NCI-H146 treated with DMSO at 0.1 percent for 48 hours (cell line): ENCODE measurements at regions not wholly inside any gene's neighbourhood (a gene's known extent, or its start where the extent isn't known, plus 50 kb on each side); places are given as distances from the start of the nearest gene placed in this dataset.
"Not testable (repeated sequence)": the region's sequence is repeated elsewhere in the genome, so short reads cannot be mapped to it uniquely, and the experiment has no call there.

Source experiments
- DNase-seq: peaks from one replicate; lab custom pipeline; 2025; ENCODE audit not compliant: unreplicated experiment; lab: John Stamatoyannopoulos, UW

GRCh38 chr1:83058327-83058726 lies 940.6 kb downstream of the TTLL7 start:
- no peak for DNase-seq

GRCh38 chr1:83055391-83056170 lies 943.4 kb downstream of the TTLL7 start:
- DNase-seq = no peak

- no peak for DNase-seq
Measured at GRCh38 chr1:83053446-83053845, 945.5 kb downstream of the TTLL7 start.

GRCh38 chr1:83052865-83053264 lies 946.1 kb downstream of the TTLL7 start:
- no peak for DNase-seq

- DNase-seq = not testable (repeated sequence)
Measured at GRCh38 chr1:83051053-83051452, 947.9 kb downstream of the TTLL7 start.

GRCh38 chr1:83043244-83043643 lies 955.7 kb downstream of the TTLL7 start:
- DNase-seq = no peak

GRCh38 chr1:83039091-83039490 lies 959.8 kb downstream of the TTLL7 start:
- DNase-seq = not testable (repeated sequence)

GRCh38 chr1:83034851-83035250 lies 964.1 kb downstream of the TTLL7 start:
- DNase-seq = no peak

- no peak for DNase-seq
Measured at GRCh38 chr1:83033682-83034081, 965.2 kb downstream of the TTLL7 start.

- no peak for DNase-seq
Measured at GRCh38 chr1:83029916-83030315, 969.0 kb downstream of the TTLL7 start.

- DNase-seq = no peak
Measured at GRCh38 chr1:83029050-83029449, 969.9 kb downstream of the TTLL7 start.

GRCh38 chr1:83028467-83028866 lies 970.5 kb downstream of the TTLL7 start:
- DNase-seq = no peak

- no peak for DNase-seq
Measured at GRCh38 chr1:83027511-83027910, 971.4 kb downstream of the TTLL7 start.

- DNase-seq = no peak
Measured at GRCh38 chr1:83026745-83027144, 972.2 kb downstream of the TTLL7 start.

- no peak for DNase-seq
Measured at GRCh38 chr1:83024251-83024767, 974.6 kb downstream of the TTLL7 start.

GRCh38 chr1:83023212-83023611 lies 975.7 kb downstream of the TTLL7 start:
- no peak for DNase-seq

GRCh38 chr1:83022206-83022605 lies 976.7 kb downstream of the TTLL7 start:
- DNase-seq = no peak

GRCh38 chr1:83017701-83018100 lies 981.2 kb downstream of the TTLL7 start:
- peak; percentile 50 for DNase-seq

GRCh38 chr1:83017276-83017675 lies 981.7 kb downstream of the TTLL7 start:
- DNase-seq = no peak

GRCh38 chr1:83016354-83016849 lies 982.5 kb downstream of the TTLL7 start:
- DNase-seq = no peak

GRCh38 chr1:83015163-83015562 lies 983.8 kb downstream of the TTLL7 start:
- no peak for DNase-seq

GRCh38 chr1:83012950-83013349 lies 986.0 kb downstream of the TTLL7 start:
- DNase-seq = no peak

GRCh38 chr1:83011265-83011664 lies 987.7 kb downstream of the TTLL7 start:
- no peak for DNase-seq
